ENCODE measurements at regions not wholly inside any gene's neighbourhood (a gene's known extent, or its start where the extent isn't known, plus 50 kb on each side); places are given as distances from the start of the nearest gene placed in this dataset.
A peak's percentile ranks its signal among the peaks of the same experiment; 100 is the strongest.

GRCh38 chrY:16101815-16102214 lies 1577.5 kb downstream of the NLGN4Y start:
- Mint-ChIP-seq H3K36me3 (ENCODE audit: low read depth) (peaks cover 25% of the 10 kb centered on the region; the same call in 2 of the 3 replicates), H3K27ac (peak overlapping the region; percentile 72), H3K4me3 (no peak overlapping the region), H3K4me1 (peaks cover 29% of the 10 kb centered on the region), H3K27me3 (ENCODE audit: insufficient read depth, low read depth, poor library complexity) (no peaks in the 10 kb centered on the region), H3K9me3 (peaks cover 15% of the 10 kb centered on the region; the same call in 1 of the 3 replicates)
- Histone ChIP-seq H3F3A (replicated peaks; ENCODE audit: low read depth) (no peaks in the 10 kb centered on the region), H4K20me1 (replicated peaks; ENCODE audit: insufficient read depth) (no peaks in the 10 kb centered on the region), H3K27me3 (ENCODE audit: insufficient read depth) (no peaks in the 10 kb centered on the region), H3K4me2 (0 out of 2 replicates have a peak overlapping the region, but pooled peaks have one; percentile 13), H2AFZ (no peak overlapping the region), H3K79me2 (replicated peaks; ENCODE audit: insufficient read depth) (no peaks in the 10 kb centered on the region), H3K4me3 (no peak overlapping the region), H3K9me2 (ENCODE audit: insufficient read depth) (no peaks in the 10 kb centered on the region; the same call in 1 of the 2 replicates), H3K36me3 (ENCODE audit: insufficient read depth) (no peaks in the 10 kb centered on the region), H3K27ac (ENCODE audit: low read depth) (peak overlapping the region; percentile 71; the same call in 1 of the 2 replicates), H3K4me1 (ENCODE audit: insufficient read depth) (peaks cover 33% of the 10 kb centered on the region)
- no peak for ATAC-seq
- peak; percentile 8 for DNase-seq (ENCODE audit: low spot score)
- no peak for TF ChIP-seq CREB1 (CRISPR knock-in tag; IDR thresholded peaks at IDR 0.05; ENCODE audit: low read depth)
- no peak for TF ChIP-seq JUNB (IDR thresholded peaks at IDR 0.05; ENCODE audit: unreplicated experiment)
- TF ChIP-seq CTCF (conservative IDR thresholded peaks at IDR 0.05; ENCODE audit: low read depth in 2 of 2) = no peak
- no peak for TF ChIP-seq NANOG (IDR thresholded peaks at IDR 0.05; ENCODE audit: borderline replicate concordance)
- no peak for TF ChIP-seq EZH2 (IDR thresholded peaks at IDR 0.05; ENCODE audit: low read depth, unreplicated experiment)
- TF ChIP-seq REST (IDR thresholded peaks at IDR 0.05; ENCODE audit: unreplicated experiment) = no peak
- no peak for TF ChIP-seq ZNF462 (CRISPR knock-in tag; IDR thresholded peaks at IDR 0.05)
- TF ChIP-seq STAT1 (IDR thresholded peaks at IDR 0.05; ENCODE audit: unreplicated experiment) = no peak

All from GM23338 (cell line).